Activated CD4-positive, alpha-beta memory T cell treated with anti-CD3 and anti-CD28 coated beads for 36 hours (primary cell): ENCODE measurements at regions not wholly inside any gene's neighbourhood (a gene's known extent, or its start where the extent isn't known, plus 50 kb on each side); places are given as distances from the start of the nearest gene placed in this dataset.
"Not testable (repeated sequence)": the region's sequence is repeated elsewhere in the genome, so short reads cannot be mapped to it uniquely, and the experiment has no call there.

ENCODE experiments used
- CTCF ChIA-PET: fragments of 350-600 bp; sonication (Branson Sonifier 250); formaldehyde crosslinking; loops from one replicate; lab custom pipeline; 2021; ENCODE audit warnings: antibody characterized with exemption, inconsistent platforms; lab: Charles Lee
- POLR2A ChIA-PET: fragments of 350-600 bp; sonication (Branson Sonifier 250); formaldehyde crosslinking; loops from one replicate; lab custom pipeline; 2021; ENCODE audit warnings: antibody characterized with exemption; lab: Charles Lee
- DNase-seq: peaks from one replicate; pipeline ENCODE4 v3.0.0-alpha.2; 2020
- H3K27ac Mint-ChIP-seq: one replicate; pipeline ENCODE4 v1.8.0; 2021; ENCODE audit warnings: mixed read lengths
- H3K27me3 Mint-ChIP-seq: one replicate; pipeline ENCODE4 v1.8.0; 2021; ENCODE audit warnings: mixed read lengths
- H3K36me3 Mint-ChIP-seq: one replicate; pipeline ENCODE4 v1.8.0; 2021; ENCODE audit warnings: mixed read lengths
- H3K4me1 Mint-ChIP-seq: one replicate; pipeline ENCODE4 v1.8.0; 2021; ENCODE audit warnings: low read depth, mixed read lengths
- H3K4me3 Mint-ChIP-seq: one replicate; pipeline ENCODE4 v1.8.0; 2021; ENCODE audit warnings: mild to moderate bottlenecking, mixed read lengths
- H3K9me3 Mint-ChIP-seq: one replicate; pipeline ENCODE4 v1.8.0; 2021; ENCODE audit warnings: mixed read lengths
- intact Hi-C: fragments of 100-400 bp; cut with micrococcal nuclease; formaldehyde crosslinking; loops from one replicate; pipeline ENCODE4 v1.15.1; 2023

GRCh38 chr9:85077146-85077545, 407.6 kb downstream of the NTRK2 start:
- POLR2A ChIA-PET, CTCF ChIA-PET, H3K36me3 Mint-ChIP-seq, H3K4me3 Mint-ChIP-seq, intact Hi-C loops, DNase-seq, H3K27ac Mint-ChIP-seq, H3K4me1 Mint-ChIP-seq, H3K27me3 Mint-ChIP-seq, H3K9me3 Mint-ChIP-seq: not testable (repeated sequence)
